ENCODE measurements at regions not wholly inside any gene's neighbourhood (a gene's known extent, or its start where the extent isn't known, plus 50 kb on each side); places are given as distances from the start of the nearest gene placed in this dataset.

GRCh38 chr18:46283895-46284295 lies 179.7 kb downstream of the HAUS1 start:
- BruUV-seq (replicated peaks), result no TSS peak
- H3K36me3 Mint-ChIP-seq (ENCODE audit: insufficient read depth, unreplicated experiment), result no peaks in the 10 kb centered on the region

GRCh38 chr18:46289463-46289862 lies 185.3 kb downstream of the HAUS1 start:
- H3K27ac Mint-ChIP-seq (ENCODE audit: unreplicated experiment), result no peak overlapping the region
- H3K4me3 ChIP-seq (ENCODE audit: low read depth, low read length), result no peak overlapping the region
- BruUV-seq (replicated peaks), result no TSS peak
- no peaks in the 10 kb centered on the region for H3K36me3 ChIP-seq (ENCODE audit: control insufficient read depth, insufficient read depth, low read length)
- H3K4me1 ChIP-seq, result no peaks in the 10 kb centered on the region
- no peak for DNase-seq
- intact Hi-C loops (cut with micrococcal nuclease; ENCODE audit: unreplicated experiment), result no loop called here
- H3K9me3 ChIP-seq, result no peaks in the 10 kb centered on the region
- no peak for TF ChIP-seq CTCF (IDR thresholded peaks at IDR 0.05; ENCODE audit: insufficient read depth in 1 of 2, low read depth in 1 of 2, low read length in 1 of 2, severe bottlenecking in 1 of 2, unreplicated experiment in 1 of 2)
- H3K27me3 Mint-ChIP-seq (ENCODE audit: insufficient read depth, unreplicated experiment), result no peaks in the 10 kb centered on the region
- H3K4me3 Mint-ChIP-seq (ENCODE audit: unreplicated experiment), result no peak overlapping the region
- H3K36me3 Mint-ChIP-seq (ENCODE audit: insufficient read depth, unreplicated experiment), result no peaks in the 10 kb centered on the region
- ChIA-PET POLR2A (no interaction called here), CTCF (no interaction called here)
- no peaks in the 10 kb centered on the region for H3K4me1 Mint-ChIP-seq (ENCODE audit: low read depth, unreplicated experiment)
- no peaks in the 10 kb centered on the region for H3K27me3 ChIP-seq (replicated peaks; ENCODE audit: control insufficient read depth, insufficient read depth, low read length)
- H3K9me3 Mint-ChIP-seq (ENCODE audit: unreplicated experiment), result no peaks in the 10 kb centered on the region

More at GRCh38 chr18:46283895-46284295, 179.7 kb downstream of the HAUS1 start:
- POLR2A ChIA-PET, result no interaction called here
- H3K4me1 Mint-ChIP-seq (ENCODE audit: low read depth, unreplicated experiment), result no peaks in the 10 kb centered on the region
- intact Hi-C loops (cut with micrococcal nuclease; ENCODE audit: unreplicated experiment), result no loop called here
- no peak for TF ChIP-seq CTCF (IDR thresholded peaks at IDR 0.05; ENCODE audit: insufficient read depth in 1 of 2, low read depth in 1 of 2, low read length in 1 of 2, severe bottlenecking in 1 of 2, unreplicated experiment in 1 of 2)
- no peak for DNase-seq
- Histone ChIP-seq H3K4me1 (no peaks in the 10 kb centered on the region), H3K27me3 (replicated peaks; ENCODE audit: control insufficient read depth, insufficient read depth, low read length) (no peaks in the 10 kb centered on the region), H3K4me3 (ENCODE audit: low read depth, low read length) (no peak overlapping the region), H3K36me3 (ENCODE audit: control insufficient read depth, insufficient read depth, low read length) (no peaks in the 10 kb centered on the region), H3K9me3 (no peaks in the 10 kb centered on the region)
- CTCF ChIA-PET, result no interaction called here
- H3K27me3 Mint-ChIP-seq (ENCODE audit: insufficient read depth, unreplicated experiment), result no peaks in the 10 kb centered on the region
- no peak overlapping the region for H3K4me3 Mint-ChIP-seq (ENCODE audit: unreplicated experiment)
- no peaks in the 10 kb centered on the region for H3K9me3 Mint-ChIP-seq (ENCODE audit: unreplicated experiment)
- H3K27ac Mint-ChIP-seq (ENCODE audit: unreplicated experiment), result no peak overlapping the region

GRCh38 chr18:46289931-46290330 lies 185.7 kb downstream of the HAUS1 start:
- H3K36me3 Mint-ChIP-seq (ENCODE audit: insufficient read depth, unreplicated experiment), result no peaks in the 10 kb centered on the region
- no peaks in the 10 kb centered on the region for H3K4me1 Mint-ChIP-seq (ENCODE audit: low read depth, unreplicated experiment)
- POLR2A ChIA-PET, result no interaction called here
- no peaks in the 10 kb centered on the region for H3K9me3 Mint-ChIP-seq (ENCODE audit: unreplicated experiment)
- intact Hi-C loops (cut with micrococcal nuclease; ENCODE audit: unreplicated experiment), result no loop called here
- Histone ChIP-seq H3K4me3 (ENCODE audit: low read depth, low read length) (no peak overlapping the region), H3K27me3 (replicated peaks; ENCODE audit: control insufficient read depth, insufficient read depth, low read length) (no peaks in the 10 kb centered on the region), H3K4me1 (no peaks in the 10 kb centered on the region), H3K9me3 (no peaks in the 10 kb centered on the region), H3K36me3 (ENCODE audit: control insufficient read depth, insufficient read depth, low read length) (no peaks in the 10 kb centered on the region)
- CTCF ChIA-PET, result no interaction called here
- no peak overlapping the region for H3K27ac Mint-ChIP-seq (ENCODE audit: unreplicated experiment)
- no peak for TF ChIP-seq CTCF (IDR thresholded peaks at IDR 0.05; ENCODE audit: insufficient read depth in 1 of 2, low read depth in 1 of 2, low read length in 1 of 2, severe bottlenecking in 1 of 2, unreplicated experiment in 1 of 2)
- H3K4me3 Mint-ChIP-seq (ENCODE audit: unreplicated experiment), result no peak overlapping the region
- DNase-seq, result no peak
- no peaks in the 10 kb centered on the region for H3K27me3 Mint-ChIP-seq (ENCODE audit: insufficient read depth, unreplicated experiment)
- no TSS peak for BruUV-seq (replicated peaks)

All from Caco-2 (cell line).